ENCODE measurements at regions not wholly inside any gene's neighbourhood (a gene's known extent, or its start where the extent isn't known, plus 50 kb on each side); places are given as distances from the start of the nearest gene placed in this dataset.

DNA sequence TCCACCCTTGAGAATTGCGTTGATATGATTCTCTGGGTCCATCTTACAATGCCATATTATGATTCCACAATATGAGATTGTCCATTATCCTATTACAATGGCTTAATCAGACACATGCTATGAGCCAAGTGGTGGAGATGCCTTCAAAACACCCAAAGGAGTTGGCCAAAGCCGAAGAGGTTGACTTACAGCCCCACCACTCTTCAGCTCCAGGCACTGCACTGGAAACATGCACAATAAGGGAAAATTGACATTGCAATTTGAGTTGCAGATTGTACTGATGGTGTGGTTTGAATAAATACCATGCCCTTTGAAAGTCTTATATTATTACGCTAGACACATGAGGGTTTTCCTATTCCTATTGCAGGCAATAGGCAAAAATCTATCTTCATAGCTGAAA, 75.4 kb upstream of the TNFSF11 start:
- TF ChIP-seq, protein P1, sequence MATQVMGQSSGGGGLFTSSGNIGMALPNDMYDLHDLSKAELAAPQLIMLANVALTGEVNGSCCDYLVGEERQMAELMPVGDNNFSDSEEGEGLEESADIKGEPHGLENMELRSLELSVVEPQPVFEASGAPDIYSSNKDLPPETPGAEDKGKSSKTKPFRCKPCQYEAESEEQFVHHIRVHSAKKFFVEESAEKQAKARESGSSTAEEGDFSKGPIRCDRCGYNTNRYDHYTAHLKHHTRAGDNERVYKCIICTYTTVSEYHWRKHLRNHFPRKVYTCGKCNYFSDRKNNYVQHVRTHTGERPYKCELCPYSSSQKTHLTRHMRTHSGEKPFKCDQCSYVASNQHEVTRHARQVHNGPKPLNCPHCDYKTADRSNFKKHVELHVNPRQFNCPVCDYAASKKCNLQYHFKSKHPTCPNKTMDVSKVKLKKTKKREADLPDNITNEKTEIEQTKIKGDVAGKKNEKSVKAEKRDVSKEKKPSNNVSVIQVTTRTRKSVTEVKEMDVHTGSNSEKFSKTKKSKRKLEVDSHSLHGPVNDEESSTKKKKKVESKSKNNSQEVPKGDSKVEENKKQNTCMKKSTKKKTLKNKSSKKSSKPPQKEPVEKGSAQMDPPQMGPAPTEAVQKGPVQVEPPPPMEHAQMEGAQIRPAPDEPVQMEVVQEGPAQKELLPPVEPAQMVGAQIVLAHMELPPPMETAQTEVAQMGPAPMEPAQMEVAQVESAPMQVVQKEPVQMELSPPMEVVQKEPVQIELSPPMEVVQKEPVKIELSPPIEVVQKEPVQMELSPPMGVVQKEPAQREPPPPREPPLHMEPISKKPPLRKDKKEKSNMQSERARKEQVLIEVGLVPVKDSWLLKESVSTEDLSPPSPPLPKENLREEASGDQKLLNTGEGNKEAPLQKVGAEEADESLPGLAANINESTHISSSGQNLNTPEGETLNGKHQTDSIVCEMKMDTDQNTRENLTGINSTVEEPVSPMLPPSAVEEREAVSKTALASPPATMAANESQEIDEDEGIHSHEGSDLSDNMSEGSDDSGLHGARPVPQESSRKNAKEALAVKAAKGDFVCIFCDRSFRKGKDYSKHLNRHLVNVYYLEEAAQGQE (IDR thresholded peaks at IDR 0.05; ENCODE audit: borderline replicate concordance) = no peak
- TF ChIP-seq SMC3 (conservative IDR thresholded peaks at IDR 0.05; ENCODE audit: poor library complexity) (no peak), MXI1 (conservative IDR thresholded peaks at IDR 0.05; ENCODE audit: poor library complexity, severe bottlenecking) (no peak), POLR2AphosphoS5 (IDR thresholded peaks at IDR 0.05) (no peak), TAF1 (IDR thresholded peaks at IDR 0.05; ENCODE audit: low read depth) (no peak), EP300 (conservative IDR thresholded peaks at IDR 0.05; ENCODE audit: poor library complexity, severe bottlenecking) (no peak), RAD21 (conservative IDR thresholded peaks at IDR 0.05) (no peak), EZH2 (IDR thresholded peaks at IDR 0.05; ENCODE audit: borderline replicate concordance, insufficient read depth, low read length, poor library complexity, severe bottlenecking) (no peak)
- TF ChIP-seq, protein P2, sequence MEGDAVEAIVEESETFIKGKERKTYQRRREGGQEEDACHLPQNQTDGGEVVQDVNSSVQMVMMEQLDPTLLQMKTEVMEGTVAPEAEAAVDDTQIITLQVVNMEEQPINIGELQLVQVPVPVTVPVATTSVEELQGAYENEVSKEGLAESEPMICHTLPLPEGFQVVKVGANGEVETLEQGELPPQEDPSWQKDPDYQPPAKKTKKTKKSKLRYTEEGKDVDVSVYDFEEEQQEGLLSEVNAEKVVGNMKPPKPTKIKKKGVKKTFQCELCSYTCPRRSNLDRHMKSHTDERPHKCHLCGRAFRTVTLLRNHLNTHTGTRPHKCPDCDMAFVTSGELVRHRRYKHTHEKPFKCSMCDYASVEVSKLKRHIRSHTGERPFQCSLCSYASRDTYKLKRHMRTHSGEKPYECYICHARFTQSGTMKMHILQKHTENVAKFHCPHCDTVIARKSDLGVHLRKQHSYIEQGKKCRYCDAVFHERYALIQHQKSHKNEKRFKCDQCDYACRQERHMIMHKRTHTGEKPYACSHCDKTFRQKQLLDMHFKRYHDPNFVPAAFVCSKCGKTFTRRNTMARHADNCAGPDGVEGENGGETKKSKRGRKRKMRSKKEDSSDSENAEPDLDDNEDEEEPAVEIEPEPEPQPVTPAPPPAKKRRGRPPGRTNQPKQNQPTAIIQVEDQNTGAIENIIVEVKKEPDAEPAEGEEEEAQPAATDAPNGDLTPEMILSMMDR (IDR thresholded peaks at IDR 0.05; ENCODE audit: poor library complexity, severe bottlenecking) = no peak
- no peak overlapping the region for H3K9ac ChIP-seq (ENCODE audit: low read length)
- no peaks in the 10 kb centered on the region for H3K36me3 ChIP-seq (ENCODE audit: insufficient read depth, low read length)
- no peaks in the 10 kb centered on the region for H4K20me1 ChIP-seq (ENCODE audit: insufficient read depth)
- no peak overlapping the region for H2AFZ ChIP-seq (ENCODE audit: low read depth, low read length)
- H3K4me3 ChIP-seq (ENCODE audit: low read length) = no peak overlapping the region
- no peak overlapping the region for H3K4me2 ChIP-seq (ENCODE audit: low read length)
- no peak overlapping the region for H3K27ac ChIP-seq (ENCODE audit: low read length)
- H3K27me3 ChIP-seq (ENCODE audit: insufficient read depth, low read depth, low read length) = no peaks in the 10 kb centered on the region
- no peaks in the 10 kb centered on the region for H3K9me3 ChIP-seq (ENCODE audit: low read length)
- no peaks in the 10 kb centered on the region for H3K79me2 ChIP-seq (replicated peaks; ENCODE audit: insufficient read depth, low read length)
- H3K9me2 ChIP-seq (ENCODE audit: insufficient read depth, low read length) = no peaks in the 10 kb centered on the region
- no peaks in the 10 kb centered on the region for H3F3A ChIP-seq (ENCODE audit: insufficient read depth, low read length, poor library complexity, severe bottlenecking)

All from neural cell (in vitro differentiated cells).